ENCODE measurements at regions not wholly inside any gene's neighbourhood (a gene's known extent, or its start where the extent isn't known, plus 50 kb on each side); places are given as distances from the start of the nearest gene placed in this dataset.

DNA sequence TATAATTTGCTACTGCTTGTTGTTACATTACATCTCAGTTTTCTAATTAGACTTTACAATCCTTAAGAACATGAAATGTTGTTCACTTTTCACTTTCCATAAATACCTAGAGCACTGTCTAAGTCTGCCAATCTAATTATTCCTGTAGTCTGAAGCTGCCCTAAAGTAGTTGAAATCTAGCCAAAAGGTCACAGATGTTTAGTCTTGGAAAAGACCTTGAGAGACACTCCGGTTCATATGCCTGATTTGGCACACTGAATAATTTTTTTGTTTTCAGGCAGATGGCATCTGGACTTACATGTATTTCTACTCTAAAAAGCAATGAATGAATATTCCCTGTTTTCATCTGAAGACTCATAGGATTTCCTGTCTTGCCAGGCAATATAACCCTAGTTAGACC lies 359.1 kb downstream of the ANKRD7 start:
- H3K4me3 ChIP-seq (ENCODE audit: low read depth in 1 of 2, low read length in 1 of 2): no peak overlapping the region
- H3K36me3 ChIP-seq: no peaks in the 10 kb centered on the region

DNA sequence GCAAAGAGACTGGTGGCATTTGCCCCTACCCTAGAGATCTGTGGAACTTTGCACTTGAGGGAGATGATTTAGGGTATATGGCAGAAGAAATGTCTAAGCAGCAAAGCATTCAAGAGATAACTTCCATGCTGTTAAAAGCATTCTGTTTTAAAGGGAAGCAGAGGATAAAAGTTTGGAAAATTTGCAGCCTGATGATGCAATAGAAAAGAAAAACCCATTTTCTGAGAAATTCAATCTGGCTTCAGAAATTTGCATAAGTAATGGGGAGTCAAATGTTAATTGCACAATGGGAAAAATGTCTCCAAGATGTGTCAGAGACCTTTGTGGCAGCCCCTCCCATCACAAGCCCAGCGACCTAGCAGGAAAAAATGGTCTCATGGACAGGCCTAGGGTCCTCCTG lies 361.7 kb downstream of the ANKRD7 start:
- no peaks in the 10 kb centered on the region for H3K4me1 ChIP-seq (ENCODE audit: control insufficient read depth in 1 of 2, insufficient read depth in 1 of 2, low read depth in 1 of 2, low read length in 1 of 2)
- no peaks in the 10 kb centered on the region for H3K27me3 ChIP-seq
- H3K4me3 ChIP-seq (ENCODE audit: low read depth in 1 of 2, low read length in 1 of 2): no peak overlapping the region
- H3K27ac ChIP-seq: no peak overlapping the region
- H3K9me3 ChIP-seq: no peaks in the 10 kb centered on the region
- TF ChIP-seq, protein P1, sequence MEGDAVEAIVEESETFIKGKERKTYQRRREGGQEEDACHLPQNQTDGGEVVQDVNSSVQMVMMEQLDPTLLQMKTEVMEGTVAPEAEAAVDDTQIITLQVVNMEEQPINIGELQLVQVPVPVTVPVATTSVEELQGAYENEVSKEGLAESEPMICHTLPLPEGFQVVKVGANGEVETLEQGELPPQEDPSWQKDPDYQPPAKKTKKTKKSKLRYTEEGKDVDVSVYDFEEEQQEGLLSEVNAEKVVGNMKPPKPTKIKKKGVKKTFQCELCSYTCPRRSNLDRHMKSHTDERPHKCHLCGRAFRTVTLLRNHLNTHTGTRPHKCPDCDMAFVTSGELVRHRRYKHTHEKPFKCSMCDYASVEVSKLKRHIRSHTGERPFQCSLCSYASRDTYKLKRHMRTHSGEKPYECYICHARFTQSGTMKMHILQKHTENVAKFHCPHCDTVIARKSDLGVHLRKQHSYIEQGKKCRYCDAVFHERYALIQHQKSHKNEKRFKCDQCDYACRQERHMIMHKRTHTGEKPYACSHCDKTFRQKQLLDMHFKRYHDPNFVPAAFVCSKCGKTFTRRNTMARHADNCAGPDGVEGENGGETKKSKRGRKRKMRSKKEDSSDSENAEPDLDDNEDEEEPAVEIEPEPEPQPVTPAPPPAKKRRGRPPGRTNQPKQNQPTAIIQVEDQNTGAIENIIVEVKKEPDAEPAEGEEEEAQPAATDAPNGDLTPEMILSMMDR (IDR thresholded peaks at IDR 0.05): no peak
- H3K36me3 ChIP-seq: no peaks in the 10 kb centered on the region

More for the DNA sequence above, 359.1 kb downstream of the ANKRD7 start:
- TF ChIP-seq, protein P1 (IDR thresholded peaks at IDR 0.05): no peak
- H3K27me3 ChIP-seq: no peaks in the 10 kb centered on the region
- no peaks in the 10 kb centered on the region for H3K4me1 ChIP-seq (ENCODE audit: control insufficient read depth in 1 of 2, insufficient read depth in 1 of 2, low read depth in 1 of 2, low read length in 1 of 2)
- no peak overlapping the region for H3K27ac ChIP-seq
- H3K9me3 ChIP-seq: no peaks in the 10 kb centered on the region

GRCh38 chr7:118590107-118590506 lies 365.6 kb downstream of the ANKRD7 start:
- Histone ChIP-seq H3K4me3 (ENCODE audit: low read depth in 1 of 2, low read length in 1 of 2) (no peak overlapping the region), H3K27me3 (no peaks in the 10 kb centered on the region), H3K36me3 (no peaks in the 10 kb centered on the region), H3K9me3 (no peaks in the 10 kb centered on the region), H3K4me1 (ENCODE audit: control insufficient read depth in 1 of 2, insufficient read depth in 1 of 2, low read depth in 1 of 2, low read length in 1 of 2) (no peaks in the 10 kb centered on the region), H3K27ac (no peak overlapping the region)
- TF ChIP-seq, protein P1 (IDR thresholded peaks at IDR 0.05): no peak

- TF ChIP-seq, protein P1 (IDR thresholded peaks at IDR 0.05): no peak
- Histone ChIP-seq H3K4me1 (ENCODE audit: control insufficient read depth in 1 of 2, insufficient read depth in 1 of 2, low read depth in 1 of 2, low read length in 1 of 2) (no peaks in the 10 kb centered on the region), H3K27ac (no peak overlapping the region), H3K9me3 (no peaks in the 10 kb centered on the region), H3K4me3 (ENCODE audit: low read depth in 1 of 2, low read length in 1 of 2) (no peak overlapping the region), H3K27me3 (no peaks in the 10 kb centered on the region), H3K36me3 (no peaks in the 10 kb centered on the region)
Observed at GRCh38 chr7:118602090-118602489, 377.6 kb downstream of the ANKRD7 start.

DNA sequence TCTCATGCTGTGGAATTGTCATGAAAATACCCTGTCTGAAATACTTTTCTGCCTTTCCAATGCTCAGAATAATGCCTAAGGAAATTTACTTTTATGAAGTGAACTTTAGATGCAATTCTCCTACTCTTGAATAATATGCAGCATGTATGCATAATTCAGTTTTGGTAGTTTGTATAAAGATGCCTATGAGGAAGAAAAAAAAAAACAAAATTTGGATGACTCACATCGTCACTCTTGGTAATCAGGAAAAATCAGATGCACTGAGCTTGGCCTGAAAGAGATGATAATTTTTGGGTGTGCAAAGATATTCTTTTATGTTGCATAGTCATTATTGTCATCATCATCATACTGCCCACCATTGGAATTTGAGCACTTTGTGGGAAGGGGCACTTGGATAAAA lies 382.1 kb downstream of the ANKRD7 start:
- Histone ChIP-seq H3K27ac (no peak overlapping the region), H3K4me1 (ENCODE audit: control insufficient read depth in 1 of 2, insufficient read depth in 1 of 2, low read depth in 1 of 2, low read length in 1 of 2) (no peaks in the 10 kb centered on the region), H3K36me3 (no peaks in the 10 kb centered on the region), H3K4me3 (ENCODE audit: low read depth in 1 of 2, low read length in 1 of 2) (no peak overlapping the region), H3K9me3 (no peaks in the 10 kb centered on the region), H3K27me3 (no peaks in the 10 kb centered on the region)
- TF ChIP-seq, protein P1 (IDR thresholded peaks at IDR 0.05): no peak

DNA sequence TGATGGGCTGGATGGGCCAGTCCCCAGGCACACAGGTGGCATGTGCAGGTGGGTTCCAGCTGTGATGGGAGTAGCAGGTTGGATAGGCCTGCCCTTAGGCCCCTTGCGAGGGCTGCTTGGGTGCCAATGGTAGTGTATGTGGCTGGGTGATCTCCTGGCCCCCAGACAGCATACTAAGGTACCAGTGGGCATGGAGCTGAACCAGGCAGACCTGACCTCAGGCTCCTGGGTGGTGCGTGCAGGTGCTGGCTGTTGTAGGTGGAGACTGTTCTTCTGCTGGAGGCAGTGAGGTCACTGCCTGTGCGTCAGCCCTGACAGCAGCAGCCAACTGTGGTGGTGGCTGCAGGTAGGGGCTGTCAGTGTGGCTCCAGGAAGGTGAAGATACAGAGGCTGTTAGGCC lies 384.7 kb downstream of the ANKRD7 start:
- no peaks in the 10 kb centered on the region for H3K9me3 ChIP-seq
- no peak overlapping the region for H3K4me3 ChIP-seq (ENCODE audit: low read depth in 1 of 2, low read length in 1 of 2)
- TF ChIP-seq, protein P1 (IDR thresholded peaks at IDR 0.05): no peak
- H3K27me3 ChIP-seq: no peaks in the 10 kb centered on the region
- no peak overlapping the region for H3K27ac ChIP-seq
- no peaks in the 10 kb centered on the region for H3K36me3 ChIP-seq
- no peaks in the 10 kb centered on the region for H3K4me1 ChIP-seq (ENCODE audit: control insufficient read depth in 1 of 2, insufficient read depth in 1 of 2, low read depth in 1 of 2, low read length in 1 of 2)

All from neutrophil (primary cell).